HEK293 (cell line): ENCODE measurements at regions not wholly inside any gene's neighbourhood (a gene's known extent, or its start where the extent isn't known, plus 50 kb on each side); places are given as distances from the start of the nearest gene placed in this dataset.

Experiments
- ZBTB20 ChIP-seq: fragments of 450-650 bp; formaldehyde crosslinking; IDR thresholded peaks from 2 replicates; pipeline ENCODE4 v1.5.1; 2016; ENCODE audit warnings: missing biosample characterization, missing genetic modification characterization
- ZNF175 ChIP-seq: fragments of 450-650 bp; formaldehyde crosslinking; IDR thresholded peaks from 2 replicates; pipeline ENCODE4 v1.5.1; 2016; ENCODE audit warnings: missing biosample characterization, missing genetic modification characterization
- ZNF280D ChIP-seq: fragments of 450-650 bp; formaldehyde crosslinking; IDR thresholded peaks from 2 replicates; pipeline ENCODE4 v1.5.1; 2016; ENCODE audit warnings: missing biosample characterization, missing genetic modification characterization
- ZNF654 ChIP-seq: fragments of 450-650 bp; formaldehyde crosslinking; IDR thresholded peaks from 2 replicates; pipeline ENCODE4 v1.5.1; 2016; ENCODE audit warnings: low read depth, missing biosample characterization, missing genetic modification characterization
- ZNF701 ChIP-seq: fragments of 450-650 bp; formaldehyde crosslinking; IDR thresholded peaks from 2 replicates; pipeline ENCODE4 v1.5.1; 2016; ENCODE audit warnings: missing biosample characterization, missing genetic modification characterization
- ZNF777 ChIP-seq: fragments of 450-650 bp; formaldehyde crosslinking; IDR thresholded peaks from 2 replicates; pipeline ENCODE4 v1.5.1; 2017; ENCODE audit warnings: missing biosample characterization, missing genetic modification characterization, borderline replicate concordance

DNA sequence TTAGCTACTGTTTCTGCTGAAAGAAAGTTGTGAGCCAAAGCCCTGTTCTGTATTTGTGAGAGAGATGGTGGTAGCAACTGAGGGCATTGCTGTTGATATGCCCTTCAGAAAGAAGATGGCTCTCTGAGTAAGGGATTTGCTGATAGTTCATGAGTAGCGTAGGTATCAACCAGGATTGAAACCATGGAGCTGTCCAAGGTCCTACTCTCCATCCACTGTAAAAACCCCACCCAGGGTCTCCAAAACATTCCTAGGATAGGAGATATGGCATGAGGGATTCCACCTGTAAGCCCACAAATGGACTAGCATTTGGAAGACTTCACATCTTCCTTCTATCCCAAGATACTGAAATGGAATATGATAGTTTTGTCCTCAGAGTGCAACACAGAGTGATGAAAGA lies 277.1 kb upstream of the PRKX start:
- TF ChIP-seq ZBTB20 (tag by site-specific recombination) = no peak
- no peak for TF ChIP-seq ZNF654
- no peak for TF ChIP-seq ZNF777 (tag by site-specific recombination)
- TF ChIP-seq ZNF175 (tag by site-specific recombination) = no peak
- TF ChIP-seq ZNF701 (tag by site-specific recombination) = no peak
- TF ChIP-seq ZNF280D = no peak
